Astrocyte of the cerebellum (primary cell): ENCODE measurements at regions not wholly inside any gene's neighbourhood (a gene's known extent, or its start where the extent isn't known, plus 50 kb on each side); places are given as distances from the start of the nearest gene placed in this dataset.

Experiments used
- DNase-seq: peaks from one replicate; pipeline ENCODE4 v3.0.0-alpha.2; 2011; ENCODE audit warnings: low read depth
- H3K4me3 ChIP-seq: 2 replicates; pipeline ENCODE4 v1.5.1; 2011; ENCODE audit warnings: mild to moderate bottlenecking, low read depth, low read length, moderate library complexity
- CTCF ChIP-seq: IDR thresholded peaks from 2 replicates; pipeline ENCODE4 v1.5.1; 2012; ENCODE audit warnings: low read length, low read depth, moderate library complexity, mild to moderate bottlenecking; ENCODE audit errors: missing control alignments
- in situ Hi-C: cut with HindIII; loops from 2 replicates; pipeline ENCODE4 v1.10.0; 2017; ENCODE audit warnings: low sequenced_read_pairs

DNA sequence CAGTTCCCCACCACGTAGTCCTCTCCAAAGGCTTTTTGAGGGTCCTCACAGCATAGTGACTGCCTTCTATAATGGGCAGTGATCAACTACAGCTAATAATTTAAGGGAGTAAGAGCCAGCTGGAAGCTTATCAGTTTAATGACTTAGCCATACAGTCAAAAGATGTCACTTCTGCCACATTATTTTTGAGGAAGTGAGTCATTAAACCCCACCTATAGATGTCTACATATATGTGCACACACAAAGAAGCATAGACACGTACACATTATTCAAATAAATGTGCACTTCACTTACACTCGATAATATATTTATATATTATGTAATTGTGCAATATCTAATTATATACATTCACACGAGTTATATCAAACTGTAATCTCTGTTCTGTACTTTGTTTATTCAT is 1704.7 kb downstream of the KCNT2 start:
- H3K4me3 ChIP-seq, result no peak overlapping the region
- in situ Hi-C loops, result no loop called here
- TF ChIP-seq CTCF, result no peak
- DNase-seq, result no peak

DNA sequence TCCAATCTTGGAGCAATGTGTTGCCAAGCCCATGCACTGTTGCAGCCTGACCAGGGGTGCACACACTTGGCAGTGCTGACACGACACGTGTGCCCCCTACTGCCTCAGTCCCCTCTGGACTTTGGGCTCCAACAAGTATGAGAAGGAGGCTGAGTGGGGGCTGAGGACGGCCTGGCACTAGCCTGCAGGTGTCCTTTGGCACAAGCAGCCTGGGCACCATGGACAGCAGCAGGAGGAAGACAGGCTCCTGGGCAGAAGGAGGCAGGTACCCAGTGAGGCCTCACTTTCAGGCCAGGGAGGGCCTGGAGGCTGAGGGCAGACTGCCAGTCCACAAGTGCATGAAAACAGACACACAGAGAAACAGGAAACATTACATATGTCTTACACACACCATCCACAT is 1702.9 kb upstream of the B3GALT2 start:
- H3K4me3 ChIP-seq, result no peak overlapping the region
- in situ Hi-C loops, result no loop called here
- DNase-seq, result no peak
- TF ChIP-seq CTCF, result no peak

DNA sequence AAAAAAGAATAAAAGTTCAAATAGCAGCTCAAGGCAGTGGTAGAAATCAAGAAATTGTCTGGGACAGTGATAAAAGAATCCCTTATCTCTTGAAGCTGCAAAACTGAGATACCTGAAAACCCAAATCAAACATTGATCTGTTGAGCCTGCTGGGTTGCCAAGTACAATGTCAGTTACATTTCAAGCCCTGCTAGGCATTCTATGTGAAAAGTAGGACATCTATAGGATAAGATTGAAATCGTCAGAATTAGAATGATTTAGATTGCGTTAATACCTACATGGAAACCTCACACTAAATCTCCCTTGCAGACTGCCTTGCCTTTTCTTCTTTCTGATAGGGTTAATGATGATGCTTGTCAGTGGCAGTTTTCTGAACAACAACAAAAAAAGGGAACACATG is 1684.4 kb upstream of the B3GALT2 start:
- DNase-seq, result no peak
- no peak overlapping the region for H3K4me3 ChIP-seq
- TF ChIP-seq CTCF, result no peak
- in situ Hi-C loops, result no loop called here

GRCh38 chr1:194866153-194866552 is 1679.7 kb upstream of the B3GALT2 start:
- no peak overlapping the region for H3K4me3 ChIP-seq
- no peak for TF ChIP-seq CTCF
- in situ Hi-C loops, result no loop called here

DNA sequence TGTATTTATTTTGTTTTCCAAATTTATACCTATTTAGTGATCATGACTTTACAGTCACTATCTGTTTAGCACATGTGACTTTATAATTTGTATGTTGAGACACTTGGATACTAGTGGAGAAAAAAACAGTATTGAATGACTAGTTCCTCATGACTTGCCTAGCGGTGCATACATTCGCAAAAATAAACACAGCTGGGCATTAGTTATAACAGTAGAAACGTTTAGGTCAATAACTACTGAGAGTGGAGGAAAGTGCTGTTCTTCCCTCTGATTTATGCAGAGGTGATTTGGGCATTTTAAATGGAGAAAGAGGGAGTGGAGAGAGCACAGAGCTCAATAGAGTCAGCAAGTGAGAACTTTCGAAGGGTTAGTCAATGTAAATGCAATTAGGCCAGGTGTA is 1679.0 kb upstream of the B3GALT2 start:
- no peak for TF ChIP-seq CTCF
- DNase-seq, result no peak
- H3K4me3 ChIP-seq, result no peak overlapping the region
- in situ Hi-C loops, result no loop called here

More at GRCh38 chr1:194866153-194866552, 1679.7 kb upstream of the B3GALT2 start:
- no peak for DNase-seq

DNA sequence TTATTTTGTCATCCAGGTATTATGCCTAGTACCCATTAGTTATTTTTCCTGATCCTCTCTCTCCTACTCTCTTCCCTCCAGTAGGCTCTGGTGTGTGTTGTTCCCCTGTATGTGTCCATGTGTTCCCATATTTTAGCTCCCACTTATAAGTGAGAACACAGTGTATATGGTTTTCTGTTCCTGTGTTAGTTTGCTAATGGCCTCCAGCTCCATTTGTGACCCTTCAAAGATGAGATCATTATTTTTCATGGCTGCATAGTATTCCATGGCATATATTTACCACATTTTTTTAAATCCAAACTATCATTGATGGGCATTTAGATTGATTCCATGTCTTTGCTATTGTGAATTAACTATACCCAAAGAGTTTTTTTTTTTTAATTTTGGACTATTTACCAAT is 1675.7 kb upstream of the B3GALT2 start:
- H3K4me3 ChIP-seq, result no peak overlapping the region
- DNase-seq, result no peak
- in situ Hi-C loops, result no loop called here
- TF ChIP-seq CTCF, result no peak
